Testis (tissue), 2 donors: ENCODE measurements at regions not wholly inside any gene's neighbourhood (a gene's known extent, or its start where the extent isn't known, plus 50 kb on each side); places are given as distances from the start of the nearest gene placed in this dataset.

Experiments used
- POLR2A ChIP-seq: fragments of 450-650 bp; IDR thresholded peaks from one replicate; pipeline ENCODE4 v1.6.1; 2017; ENCODE audit warnings: antibody characterized with exemption, mild to moderate bottlenecking, moderate library complexity
- TF ChIP-seq, protein P1 (sequence below), 3 experiments: fragments of 450-650 bp in 2 of 3; fragments of 200-600 bp in 1 of 3; sonication (generic) in 1 of 3; IDR thresholded peaks; one replicate each; pipeline ENCODE4 v1.5.1; 2016 to 2019; ENCODE audit warnings: antibody characterized with exemption in 3 of 3, mild to moderate bottlenecking in 2 of 3, moderate library complexity in 1 of 3

DNA sequence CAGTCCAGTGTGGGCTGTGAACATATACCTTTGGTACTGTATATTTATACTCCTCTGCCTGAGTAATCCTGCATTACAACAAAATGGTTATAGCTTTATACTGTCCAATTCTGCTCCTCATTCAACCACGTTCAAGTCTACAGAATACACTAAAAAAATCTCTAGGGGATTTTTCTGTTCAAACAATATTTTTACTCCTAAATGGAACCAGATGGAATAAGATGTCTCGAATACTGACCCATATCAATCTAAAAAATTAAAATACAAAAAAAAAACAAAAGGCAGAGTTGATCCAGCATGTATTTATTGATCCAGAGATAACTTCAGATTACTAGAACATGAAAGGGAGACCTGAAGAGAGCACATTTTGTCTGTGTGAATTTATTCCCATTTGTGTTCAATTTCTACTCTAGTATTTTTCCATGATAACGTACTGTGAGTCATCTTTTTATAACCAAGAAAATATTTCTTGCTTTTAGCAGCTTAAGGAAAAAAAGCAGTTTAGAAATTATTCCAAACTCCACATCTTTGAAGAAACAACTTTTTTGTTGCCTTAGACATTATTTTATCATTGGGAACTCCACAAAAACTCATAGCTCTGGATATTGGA lies 910.7 kb downstream of the TBL1XR1 start:
- TF ChIP-seq, protein P1, sequence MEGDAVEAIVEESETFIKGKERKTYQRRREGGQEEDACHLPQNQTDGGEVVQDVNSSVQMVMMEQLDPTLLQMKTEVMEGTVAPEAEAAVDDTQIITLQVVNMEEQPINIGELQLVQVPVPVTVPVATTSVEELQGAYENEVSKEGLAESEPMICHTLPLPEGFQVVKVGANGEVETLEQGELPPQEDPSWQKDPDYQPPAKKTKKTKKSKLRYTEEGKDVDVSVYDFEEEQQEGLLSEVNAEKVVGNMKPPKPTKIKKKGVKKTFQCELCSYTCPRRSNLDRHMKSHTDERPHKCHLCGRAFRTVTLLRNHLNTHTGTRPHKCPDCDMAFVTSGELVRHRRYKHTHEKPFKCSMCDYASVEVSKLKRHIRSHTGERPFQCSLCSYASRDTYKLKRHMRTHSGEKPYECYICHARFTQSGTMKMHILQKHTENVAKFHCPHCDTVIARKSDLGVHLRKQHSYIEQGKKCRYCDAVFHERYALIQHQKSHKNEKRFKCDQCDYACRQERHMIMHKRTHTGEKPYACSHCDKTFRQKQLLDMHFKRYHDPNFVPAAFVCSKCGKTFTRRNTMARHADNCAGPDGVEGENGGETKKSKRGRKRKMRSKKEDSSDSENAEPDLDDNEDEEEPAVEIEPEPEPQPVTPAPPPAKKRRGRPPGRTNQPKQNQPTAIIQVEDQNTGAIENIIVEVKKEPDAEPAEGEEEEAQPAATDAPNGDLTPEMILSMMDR (IDR thresholded peaks at IDR 0.05), result no peak
- no peak for TF ChIP-seq POLR2A
